ENCODE measurements at regions not wholly inside any gene's neighbourhood (a gene's known extent, or its start where the extent isn't known, plus 50 kb on each side); places are given as distances from the start of the nearest gene placed in this dataset.
A peak's percentile ranks its signal among the peaks of the same experiment; 100 is the strongest.

GRCh38 chrX:80184854-80185253 lies 170.3 kb downstream of the TBX22 start:
- TF ChIP-seq ZNF70 (CRISPR knock-in tag; IDR thresholded peaks at IDR 0.05) (no peak), PPARA (CRISPR knock-in tag; IDR thresholded peaks at IDR 0.05; ENCODE audit: borderline replicate concordance) (no peak), CSDC2 (CRISPR knock-in tag; IDR thresholded peaks at IDR 0.05) (no peak), ZFP3 (CRISPR knock-in tag; IDR thresholded peaks at IDR 0.05) (no peak), RARB (CRISPR knock-in tag; IDR thresholded peaks at IDR 0.05) (no peak), BACH2 (CRISPR knock-in tag; IDR thresholded peaks at IDR 0.05; ENCODE audit: borderline replicate concordance) (no peak), TCF4 (CRISPR knock-in tag; IDR thresholded peaks at IDR 0.05; ENCODE audit: borderline replicate concordance) (no peak), POU6F1 (CRISPR knock-in tag; IDR thresholded peaks at IDR 0.05; ENCODE audit: borderline replicate concordance, low read depth) (no peak), GLIS3 (CRISPR knock-in tag; IDR thresholded peaks at IDR 0.05) (no peak), ARNTL (CRISPR knock-in tag; IDR thresholded peaks at IDR 0.05; ENCODE audit: borderline replicate concordance, low read depth) (no peak), SNAI2 (CRISPR knock-in tag; IDR thresholded peaks at IDR 0.05) (no peak), ZC3H10 (CRISPR knock-in tag; IDR thresholded peaks at IDR 0.05) (no peak), ISL1 (CRISPR knock-in tag; IDR thresholded peaks at IDR 0.05) (no peak)
- ATAC-seq = no peak

GRCh38 chrX:80206647-80207046 lies 192.1 kb downstream of the TBX22 start:
- TF ChIP-seq ZNF8 (CRISPR knock-in tag; IDR thresholded peaks at IDR 0.05) (no peak), ISL1 (CRISPR knock-in tag; IDR thresholded peaks at IDR 0.05) (no peak), TOX (CRISPR knock-in tag; IDR thresholded peaks at IDR 0.05; ENCODE audit: borderline replicate concordance) (no peak), SNAI2 (CRISPR knock-in tag; IDR thresholded peaks at IDR 0.05) (no peak), ZC3H10 (CRISPR knock-in tag; IDR thresholded peaks at IDR 0.05) (no peak), ZFP30 (CRISPR knock-in tag; IDR thresholded peaks at IDR 0.05) (no peak), CSRNP3 (CRISPR knock-in tag; IDR thresholded peaks at IDR 0.05) (no peak), BACH2 (CRISPR knock-in tag; IDR thresholded peaks at IDR 0.05; ENCODE audit: borderline replicate concordance) (no peak), ZNF70 (CRISPR knock-in tag; IDR thresholded peaks at IDR 0.05) (no peak)
- no peak for ATAC-seq

GRCh38 chrX:80207327-80207726 lies 192.8 kb downstream of the TBX22 start:
- TF ChIP-seq TSHZ2 (CRISPR knock-in tag; IDR thresholded peaks at IDR 0.05) (no peak), ISL1 (CRISPR knock-in tag; IDR thresholded peaks at IDR 0.05) (no peak)
- no peak for ATAC-seq

- no peak for ATAC-seq
- TF ChIP-seq ISL1 (CRISPR knock-in tag; IDR thresholded peaks at IDR 0.05) (peak; percentile 33; the same call in 1 of the 2 replicates), SNAI2 (CRISPR knock-in tag; IDR thresholded peaks at IDR 0.05) (no peak)
These were observed 201.5 kb downstream of the TBX22 start for GRCh38 chrX:80216086-80216485.

- no peak for ATAC-seq
- TF ChIP-seq ZFP30 (CRISPR knock-in tag; IDR thresholded peaks at IDR 0.05) (no peak), ZFP3 (CRISPR knock-in tag; IDR thresholded peaks at IDR 0.05) (no peak), TOX (CRISPR knock-in tag; IDR thresholded peaks at IDR 0.05; ENCODE audit: borderline replicate concordance) (no peak), TCF4 (CRISPR knock-in tag; IDR thresholded peaks at IDR 0.05; ENCODE audit: borderline replicate concordance) (no peak), ZNF70 (CRISPR knock-in tag; IDR thresholded peaks at IDR 0.05) (no peak), SNAI2 (CRISPR knock-in tag; IDR thresholded peaks at IDR 0.05) (no peak), CSDC2 (CRISPR knock-in tag; IDR thresholded peaks at IDR 0.05) (no peak), ZNF565 (CRISPR knock-in tag; conservative IDR thresholded peaks at IDR 0.05; ENCODE audit: low read depth) (no peak), POU6F1 (CRISPR knock-in tag; IDR thresholded peaks at IDR 0.05; ENCODE audit: borderline replicate concordance, low read depth) (no peak)
These were observed 196.2 kb upstream of the TENT5D start for GRCh38 chrX:80223982-80224579.
